T-cell (primary cell): ENCODE measurements at regions not wholly inside any gene's neighbourhood (a gene's known extent, or its start where the extent isn't known, plus 50 kb on each side); places are given as distances from the start of the nearest gene placed in this dataset.

Experiments
- ATAC-seq, 4 experiments: fragments of 200-7000 bp in 3 of 4; fragments of 150-1000 bp in 1 of 4; cut with Tn5 transposase; replicated peaks in 1 of 4; 1 replicate in 3 of 4; 2 replicates in 1 of 4; pipeline ENCODE4 v1.10.0; 2021; ENCODE audit warnings: moderate library complexity in 3 of 4, mild to moderate bottlenecking in 2 of 4, moderate number of reproducible peaks in 1 of 4
- CTCF ChIA-PET, 2 donors: fragments of 300-600 bp; sonication (Branson Sonifier 250); formaldehyde crosslinking; loops; one replicate each; lab custom pipeline; 2022; ENCODE audit warnings: antibody characterized with exemption in 2 of 2; lab: Charles Lee
- POLR2A ChIA-PET, 2 donors: fragments of 300-600 bp; sonication (Branson Sonifier 250); formaldehyde crosslinking; loops; one replicate each; lab custom pipeline; 2022; ENCODE audit warnings: antibody characterized with exemption in 2 of 2; lab: Charles Lee
- DNase-seq, 35 experiments: peaks; one replicate each; pipeline versions ENCODE4 v3.0.0 to v3.0.0-alpha.2; 2013 to 2023
- H3K27ac ChIP-seq: one replicate; pipeline ENCODE4 v1.5.1; 2013; ENCODE audit warnings: low read length
- H3K27me3 ChIP-seq, 2 experiments: replicated peaks in 1 of 2; 1 replicate in 1 of 2; 2 replicates in 1 of 2; pipeline versions ENCODE4 v1.6.1 to v1.7.0; 2013; ENCODE audit warnings: low read length in 1 of 2, mixed read lengths in 1 of 2; ENCODE audit not compliant: control insufficient read depth in 2 of 2, insufficient read depth in 2 of 2; ENCODE audit errors: extremely low read depth in 1 of 2
- H3K36me3 ChIP-seq, 2 donors: 1 replicate in 1 of 2; 2 replicates in 1 of 2; pipeline versions ENCODE4 v1.6.1 to v1.7.0; 2013; ENCODE audit warnings: low read length in 1 of 2; ENCODE audit not compliant: control insufficient read depth in 2 of 2, insufficient read depth in 1 of 2; ENCODE audit errors: extremely low read depth in 1 of 2
- H3K4me1 ChIP-seq, 2 experiments: 1 replicate in 1 of 2; 2 replicates in 1 of 2; pipeline versions ENCODE4 v1.6.1 to v1.7.0; 2013; ENCODE audit warnings: low read length in 2 of 2, mixed read lengths in 1 of 2; ENCODE audit not compliant: insufficient read depth in 2 of 2, control insufficient read depth in 1 of 2; ENCODE audit errors: extremely low read depth in 1 of 2
- H3K4me3 ChIP-seq, 2 donors: 1 replicate in 1 of 2; 2 replicates in 1 of 2; pipeline versions ENCODE4 v1.5.1 to v1.7.0; 2013; ENCODE audit warnings: mild to moderate bottlenecking in 2 of 2, low read length in 1 of 2, moderate library complexity in 1 of 2; ENCODE audit not compliant: control insufficient read depth in 1 of 2; ENCODE audit errors: extremely low read depth in 1 of 2
- H3K9me3 ChIP-seq: 2 replicates; pipeline ENCODE4 v1.7.0; 2013
- H3K27ac Mint-ChIP-seq, 2 donors: one replicate each; pipeline ENCODE4 v1.8.0; 2020 to 2021; ENCODE audit warnings: mild to moderate bottlenecking in 2 of 2, mixed read lengths in 2 of 2
- H3K27me3 Mint-ChIP-seq, 2 donors: one replicate each; pipeline ENCODE4 v1.8.0; 2021 to 2022; ENCODE audit warnings: mixed read lengths in 2 of 2
- H3K36me3 Mint-ChIP-seq: one replicate; pipeline ENCODE4 v1.8.0; 2021; ENCODE audit warnings: mixed read lengths
- H3K4me1 Mint-ChIP-seq, 3 donors: one replicate each; pipeline ENCODE4 v1.8.0; 2020 to 2022; ENCODE audit warnings: mixed read lengths in 3 of 3, mild to moderate bottlenecking in 1 of 3
- H3K4me3 Mint-ChIP-seq, 3 donors: one replicate each; pipeline ENCODE4 v1.8.0; 2020 to 2022; ENCODE audit warnings: mild to moderate bottlenecking in 3 of 3, mixed read lengths in 3 of 3, moderate library complexity in 3 of 3
- H3K9me3 Mint-ChIP-seq, 3 donors: one replicate each; pipeline ENCODE4 v1.8.0; 2020 to 2022; ENCODE audit warnings: mixed read lengths in 3 of 3
- WGBS: methylation state at CpG from one replicate; pipeline ENCODE4 v1.1.5; 2013; ENCODE audit warnings: missing lambda C conversion rate; ENCODE audit not compliant: insufficient coverage; 5-methylcytosine and 5-hydroxymethylcytosine counted together

DNA sequence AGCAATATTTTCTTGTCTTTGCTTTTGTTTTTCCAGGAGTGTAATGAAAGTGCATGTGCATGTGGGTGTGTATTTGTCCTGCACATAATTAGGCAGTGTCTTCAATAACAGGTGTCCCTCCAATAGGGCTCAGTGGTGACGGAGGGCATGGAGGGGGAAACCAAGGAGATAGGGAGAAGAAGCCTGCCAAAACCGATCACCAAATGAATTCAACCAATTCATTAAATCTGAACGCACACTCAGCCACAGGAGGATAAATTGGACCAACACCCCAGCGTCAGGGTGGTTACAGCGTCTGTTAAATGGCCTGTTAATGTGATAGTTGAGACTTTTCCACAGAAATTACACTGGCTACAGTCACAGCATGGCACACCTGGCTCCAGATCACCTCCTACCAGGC is 527.6 kb downstream of the CD83 start:
- POLR2A ChIA-PET = no interaction called here
- Mint-ChIP-seq H3K4me3 (no peak overlapping the region), H3K36me3 (no peaks in the 10 kb centered on the region), H3K4me1 (peaks cover 2 to 13% (median 6%) of the 10 kb centered on the region in 3 donors), H3K27ac (no peak overlapping the region), H3K9me3 (peaks cover 0 to 8% (median 0%) of the 10 kb centered on the region in 3 donors), H3K27me3 (no peaks in the 10 kb centered on the region)
- Histone ChIP-seq H3K36me3 (no peaks in the 10 kb centered on the region), H3K4me1 (peaks cover 0 to 3% of the 10 kb centered on the region in 2 experiments), H3K4me3 (no peak overlapping the region), H3K9me3 (no peaks in the 10 kb centered on the region), H3K27me3 (no peaks in the 10 kb centered on the region), H3K27ac (no peak overlapping the region)
- DNase-seq = no peak
- WGBS = no CpG with 5 or more reads among the region's 5 CpGs
- CTCF ChIA-PET = interaction anchor here in 1 of 2 donors (1.3 kb wide), 1 partner anchor 25 kb away, joined by 5 read pairs; no protein-coding TSS in a partner anchor
- ATAC-seq = no peak

DNA sequence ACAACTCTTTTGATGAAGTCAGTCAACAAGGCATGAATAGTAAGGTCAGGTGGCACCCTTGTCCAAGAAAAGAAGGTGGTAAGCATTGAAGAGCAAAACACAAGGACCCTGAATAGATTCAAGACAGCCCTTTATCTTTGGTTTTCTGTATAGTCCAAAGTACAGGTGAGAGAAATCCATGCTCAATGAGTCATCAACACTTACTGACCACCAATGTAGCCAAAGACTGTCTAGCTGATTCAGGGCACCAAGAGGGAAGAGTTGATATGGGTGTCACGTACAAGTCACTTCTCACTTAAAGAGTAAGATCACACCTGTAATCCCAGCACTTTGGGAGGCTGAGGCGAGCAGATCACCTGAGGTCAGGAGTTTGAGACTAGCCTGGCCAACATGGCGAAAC is 528.3 kb downstream of the CD83 start:
- ChIA-PET POLR2A (no interaction called here), CTCF (interaction anchor here in 1 of 2 donors (1.3 kb wide), 1 partner anchor 26 kb away, joined by 5 read pairs; no protein-coding TSS in a partner anchor)
- no peaks in the 10 kb centered on the region for H3K9me3 ChIP-seq
- Mint-ChIP-seq H3K27me3 (no peaks in the 10 kb centered on the region), H3K27ac (no peak overlapping the region), H3K4me1 (peaks cover 0 to 11% (median 2%) of the 10 kb centered on the region in 3 donors), H3K4me3 (no peak overlapping the region), H3K9me3 (peaks cover 0 to 8% (median 0%) of the 10 kb centered on the region in 3 donors), H3K36me3 (no peaks in the 10 kb centered on the region)
- no peak for ATAC-seq
- no peaks in the 10 kb centered on the region for H3K36me3 ChIP-seq
- H3K27me3 ChIP-seq = no peaks in the 10 kb centered on the region
- H3K4me1 ChIP-seq = no peaks in the 10 kb centered on the region
- no peak overlapping the region for H3K27ac ChIP-seq
- DNase-seq = no peak
- WGBS = no CpG with 5 or more reads among the region's 3 CpGs
- H3K4me3 ChIP-seq = no peak overlapping the region

DNA sequence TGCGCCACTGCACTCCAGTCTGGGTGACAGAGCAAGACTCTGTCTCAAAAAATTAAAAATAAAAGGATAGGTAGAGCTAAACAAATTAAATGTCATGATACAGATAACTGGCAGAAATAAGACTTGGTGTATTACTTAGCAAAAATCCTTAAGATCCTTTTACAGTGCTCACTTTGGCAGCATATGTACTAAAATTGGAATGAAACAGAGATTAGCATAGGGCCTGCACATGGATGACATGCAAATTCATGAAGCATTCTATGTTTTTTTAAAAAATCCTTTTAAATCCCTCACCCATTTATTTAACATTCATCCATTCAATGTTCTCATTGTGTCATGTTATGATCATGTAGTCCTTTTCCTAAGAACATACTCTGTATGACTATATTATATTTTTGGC is 528.8 kb downstream of the CD83 start:
- Histone ChIP-seq H3K9me3 (no peaks in the 10 kb centered on the region), H3K27ac (no peak overlapping the region), H3K4me3 (no peak overlapping the region), H3K36me3 (no peaks in the 10 kb centered on the region), H3K27me3 (no peaks in the 10 kb centered on the region), H3K4me1 (no peaks in the 10 kb centered on the region)
- no peaks in the 10 kb centered on the region for H3K27me3 Mint-ChIP-seq
- peaks cover 0 to 10% (median 2%) of the 10 kb centered on the region in 3 donors for H3K4me1 Mint-ChIP-seq
- H3K36me3 Mint-ChIP-seq = no peaks in the 10 kb centered on the region
- no peak overlapping the region for H3K27ac Mint-ChIP-seq
- ChIA-PET CTCF (interaction anchor here in 1 of 2 donors (1.3 kb wide), 1 partner anchor 26 kb away, joined by 5 read pairs; no protein-coding TSS in a partner anchor), POLR2A (no interaction called here)
- H3K4me3 Mint-ChIP-seq = no peak overlapping the region
- DNase-seq = no peak
- 100% methylated on average over 1 of the region's 1 CpG for WGBS
- peaks cover 0 to 8% (median 0%) of the 10 kb centered on the region in 3 donors for H3K9me3 Mint-ChIP-seq
- no peak for ATAC-seq

DNA sequence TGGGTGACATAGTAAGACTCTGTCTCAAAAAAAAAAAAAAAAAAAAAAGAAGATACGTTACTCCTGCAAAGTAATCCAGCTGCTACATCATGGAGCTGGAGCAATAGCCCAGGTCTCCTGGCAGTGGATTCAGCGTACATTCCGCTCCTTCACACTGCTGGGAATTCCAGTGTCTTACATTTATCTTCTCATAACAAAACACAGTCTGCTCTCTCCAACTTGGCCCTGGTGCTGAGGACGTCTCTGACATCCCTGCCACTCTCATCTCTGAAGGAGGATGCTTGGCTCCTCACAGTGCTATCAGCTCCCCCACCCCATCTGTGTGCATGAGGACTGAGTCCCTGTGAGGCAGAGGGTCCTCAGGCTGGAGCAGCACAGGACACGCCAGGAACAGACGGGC is 529.8 kb downstream of the CD83 start:
- Histone ChIP-seq H3K36me3 (no peaks in the 10 kb centered on the region), H3K4me1 (no peaks in the 10 kb centered on the region), H3K27me3 (no peaks in the 10 kb centered on the region), H3K4me3 (no peak overlapping the region), H3K9me3 (no peaks in the 10 kb centered on the region), H3K27ac (no peak overlapping the region)
- Mint-ChIP-seq H3K36me3 (no peaks in the 10 kb centered on the region), H3K4me1 (peaks cover 0 to 10% (median 2%) of the 10 kb centered on the region in 3 donors), H3K27me3 (no peaks in the 10 kb centered on the region), H3K4me3 (no peak overlapping the region), H3K27ac (no peak overlapping the region), H3K9me3 (peaks cover 0 to 8% (median 0%) of the 10 kb centered on the region in 3 donors)
- 85% methylated on average over 5 of the region's 6 CpGs for WGBS
- POLR2A ChIA-PET = no interaction called here
- CTCF ChIA-PET = interaction anchor here in 1 of 2 donors (0.7 kb wide), 1 partner anchor 944 kb away, joined by 4 read pairs; no protein-coding TSS in a partner anchor
- ATAC-seq (no peak), DNase-seq (no peak)

DNA sequence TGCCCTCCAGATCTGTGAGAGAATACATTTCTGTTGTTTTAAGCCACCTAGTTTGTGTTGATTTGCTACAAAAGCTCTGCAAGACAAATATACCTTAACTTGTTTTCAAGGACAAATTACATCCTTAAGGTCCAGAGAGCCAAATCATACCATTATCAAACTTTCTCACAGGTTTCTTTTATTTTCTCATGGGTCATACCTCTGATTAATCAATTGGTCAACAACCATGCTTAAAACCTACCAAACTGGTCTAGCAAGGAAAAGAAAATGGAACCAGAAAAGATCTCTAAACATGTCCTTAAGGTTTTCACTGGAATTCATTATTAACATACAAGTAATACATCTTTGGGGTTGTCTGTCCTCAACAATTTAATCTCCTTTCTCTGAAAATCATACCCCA is 535.0 kb downstream of the CD83 start:
- Mint-ChIP-seq H3K4me1 (peaks cover 22 to 37% (median 28%) of the 10 kb centered on the region in 3 donors), H3K9me3 (peaks cover 0 to 8% (median 0%) of the 10 kb centered on the region in 3 donors), H3K27me3 (no peaks in the 10 kb centered on the region), H3K36me3 (no peaks in the 10 kb centered on the region), H3K4me3 (no peak overlapping the region), H3K27ac (no peak overlapping the region)
- no peaks in the 10 kb centered on the region for H3K36me3 ChIP-seq
- no peak for DNase-seq
- H3K27ac ChIP-seq = no peak overlapping the region
- H3K27me3 ChIP-seq = no peaks in the 10 kb centered on the region
- POLR2A ChIA-PET = no interaction called here
- no peaks in the 10 kb centered on the region for H3K9me3 ChIP-seq
- CTCF ChIA-PET = no interaction called here
- H3K4me1 ChIP-seq = peaks cover 6 to 25% of the 10 kb centered on the region in 2 experiments
- no peak for ATAC-seq
- H3K4me3 ChIP-seq = no peak overlapping the region

DNA sequence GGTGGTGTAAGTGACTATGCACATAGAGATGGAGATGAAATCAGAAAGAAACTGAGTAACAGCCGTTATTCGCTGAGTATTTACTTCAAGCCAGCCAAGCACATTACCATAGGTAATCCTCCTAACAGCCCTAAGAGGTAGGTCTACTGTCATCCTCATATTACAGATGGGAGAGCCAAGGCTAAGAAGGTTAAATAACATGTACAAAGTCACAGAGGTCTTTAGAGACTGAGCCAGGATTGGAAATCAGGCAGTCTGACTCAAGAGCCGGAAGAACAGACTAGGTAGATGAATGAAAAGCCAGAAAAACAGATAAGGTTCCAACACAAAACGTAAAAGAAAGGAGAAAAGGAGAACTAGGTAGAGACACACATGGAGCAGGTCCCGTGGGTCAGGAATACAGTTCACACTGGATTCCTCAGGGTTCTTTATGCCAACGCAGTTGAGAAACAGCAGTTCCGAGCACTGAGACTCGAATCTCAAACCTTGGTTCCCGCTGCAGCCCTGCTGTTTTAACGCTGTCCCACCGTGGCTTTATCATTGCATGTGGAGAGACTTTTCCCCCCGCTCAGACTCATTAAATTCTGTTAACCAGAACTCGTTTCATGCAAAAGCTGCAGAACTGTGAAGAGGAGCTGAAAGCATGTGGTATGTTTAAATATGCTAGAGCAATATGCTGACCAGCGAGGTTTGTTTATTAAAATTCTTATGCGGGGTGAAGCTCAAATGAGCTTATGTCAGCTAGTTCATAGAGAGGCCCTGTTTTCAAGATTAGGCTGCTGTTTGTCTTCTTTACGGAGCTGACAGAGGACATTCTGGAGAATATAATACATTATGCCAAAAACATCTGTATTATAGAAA is 537.9 kb downstream of the CD83 start:
- Histone ChIP-seq H3K27me3 (no peaks in the 10 kb centered on the region), H3K9me3 (no peaks in the 10 kb centered on the region), H3K27ac (peak overlapping the region; percentile 27), H3K4me1 (peaks cover 7 to 52% of the 10 kb centered on the region in 2 experiments), H3K36me3 (no peaks in the 10 kb centered on the region), H3K4me3 (no peak overlapping the region)
- no peaks in the 10 kb centered on the region for H3K9me3 Mint-ChIP-seq
- peaks cover 33 to 40% (median 35%) of the 10 kb centered on the region in 3 donors for H3K4me1 Mint-ChIP-seq
- ATAC-seq (no peak), DNase-seq (no peak)
- ChIA-PET POLR2A (interaction anchor here in 1 of 2 donors (0.5 kb wide), 2 partner anchors 1549 to 1760 kb away, joined by 6 to 8 read pairs; no protein-coding TSS in a partner anchor), CTCF (interaction anchor here in 1 of 2 donors (1.1 kb wide), 1 partner anchor 38 kb away, joined by 3 read pairs; no protein-coding TSS in a partner anchor)
- WGBS = 87% methylated on average over 9 of the region's 16 CpGs
- H3K36me3 Mint-ChIP-seq = no peaks in the 10 kb centered on the region
- H3K4me3 Mint-ChIP-seq = peak overlapping the region in 1 of 3 donors; percentile 7
- H3K27ac Mint-ChIP-seq = peak overlapping the region; percentile 18 to 82
- no peaks in the 10 kb centered on the region for H3K27me3 Mint-ChIP-seq
